ENCODE measurements at regions not wholly inside any gene's neighbourhood (a gene's known extent, or its start where the extent isn't known, plus 50 kb on each side); places are given as distances from the start of the nearest gene placed in this dataset.

DNA sequence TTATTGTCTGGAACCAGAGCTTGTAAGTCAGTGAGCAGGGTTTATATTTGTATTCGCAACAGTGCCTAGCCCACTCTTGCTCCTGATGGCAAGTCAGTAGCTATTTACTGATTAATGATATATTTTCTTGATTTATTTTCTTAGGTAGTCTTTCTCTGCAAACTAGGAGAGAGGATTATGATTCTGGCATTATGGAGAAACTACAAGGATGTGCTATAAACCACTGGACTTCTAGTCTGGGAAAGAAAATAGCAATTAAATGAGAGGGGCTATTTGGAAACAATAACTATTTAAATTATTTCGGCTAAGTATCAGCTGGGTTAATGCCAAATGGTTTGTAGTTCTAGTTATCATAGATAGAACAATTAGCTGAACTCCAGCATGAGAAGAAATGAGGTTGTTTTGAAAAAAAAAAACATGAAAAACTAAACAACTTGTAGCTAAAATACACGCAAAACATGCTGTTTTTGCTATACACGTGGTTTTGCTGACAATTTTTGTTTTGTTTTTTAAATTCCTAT is 304.9 kb upstream of the TCF21 start:
- DNase-seq (ENCODE audit: extremely low read depth in 1 of 4, low spot score in 3 of 4) (no peak), ATAC-seq (no peak), FAIRE-seq (no peak)
- POLR2A ChIA-PET = no interaction called here
- Histone ChIP-seq H3K4me1 (replicated peaks in 1 of 2; ENCODE audit: control insufficient read depth in 2 of 2, insufficient read depth in 2 of 2, low read length in 2 of 2) (no peaks in the 10 kb centered on the region), H4K20me1 (replicated peaks; ENCODE audit: control insufficient read depth, insufficient read depth, low read length) (no peaks in the 10 kb centered on the region), H2AFZ (ENCODE audit: low read depth, low read length) (no peak overlapping the region), H3K9ac (ENCODE audit: insufficient read depth in 1 of 2, low read depth in 2 of 2, low read length in 2 of 2) (no peak overlapping the region), H3K36me3 (ENCODE audit: control insufficient read depth, insufficient read depth, low read length) (no peaks in the 10 kb centered on the region), H3K9me1 (ENCODE audit: control insufficient read depth, insufficient read depth, low read length) (no peaks in the 10 kb centered on the region), H3K27me3 (ENCODE audit: control insufficient read depth in 2 of 2, insufficient read depth in 2 of 2, low read length in 2 of 2) (no peaks in the 10 kb centered on the region), H3K27ac (ENCODE audit: extremely low read depth, low read depth, low read length) (no peak overlapping the region), H3K79me2 (ENCODE audit: control insufficient read depth, insufficient read depth, low read length) (no peaks in the 10 kb centered on the region), H3K4me3 (no peak overlapping the region), H3K4me2 (ENCODE audit: insufficient read depth, low read length) (no peak overlapping the region), H3K9me3 (replicated peaks; ENCODE audit: control insufficient read depth, insufficient read depth, low read depth, low read length) (no peaks in the 10 kb centered on the region)
- no peak for TF ChIP-seq EZH2 (IDR thresholded peaks at IDR 0.05; ENCODE audit: borderline replicate concordance, low read depth, low read length)
- TF ChIP-seq ZNF197 (CRISPR knock-in tag; IDR thresholded peaks at IDR 0.05; ENCODE audit: low read depth) = no peak
- in situ Hi-C loops (cut with MboI) (no loop called here), intact Hi-C loops (cut with micrococcal nuclease) (no loop called here)
- WGBS (ENCODE audit: insufficient coverage, low coverage, missing lambda C conversion rate) = 6% methylated on average over 4 of the region's 4 CpGs
- BruUV-seq (replicated peaks) = no TSS peak
- CTCF ChIA-PET (ENCODE audit: low intra/inter-chr PET ratio) = no interaction called here

- TF ChIP-seq CXXC5 (CRISPR knock-in tag; IDR thresholded peaks at IDR 0.05) (no peak), EP300 (IDR thresholded peaks at IDR 0.05; ENCODE audit: low read length) (no peak)
- Histone ChIP-seq H3K4me3 (no peak overlapping the region), H3K79me2 (ENCODE audit: control insufficient read depth, insufficient read depth, low read length) (no peaks in the 10 kb centered on the region), H2AFZ (ENCODE audit: low read depth, low read length) (no peak overlapping the region), H3K9me1 (ENCODE audit: control insufficient read depth, insufficient read depth, low read length) (no peaks in the 10 kb centered on the region), H4K20me1 (replicated peaks; ENCODE audit: control insufficient read depth, insufficient read depth, low read length) (no peaks in the 10 kb centered on the region), H3K4me1 (replicated peaks in 1 of 2; ENCODE audit: control insufficient read depth in 2 of 2, insufficient read depth in 2 of 2, low read length in 2 of 2) (no peaks in the 10 kb centered on the region), H3K36me3 (ENCODE audit: control insufficient read depth, insufficient read depth, low read length) (no peaks in the 10 kb centered on the region), H3K9me3 (replicated peaks; ENCODE audit: control insufficient read depth, insufficient read depth, low read depth, low read length) (no peaks in the 10 kb centered on the region), H3K27ac (ENCODE audit: extremely low read depth, low read depth, low read length) (no peak overlapping the region), H3K4me2 (ENCODE audit: insufficient read depth, low read length) (no peak overlapping the region), H3K9ac (ENCODE audit: insufficient read depth in 1 of 2, low read depth in 2 of 2, low read length in 2 of 2) (no peak overlapping the region), H3K27me3 (ENCODE audit: control insufficient read depth in 2 of 2, insufficient read depth in 2 of 2, low read length in 2 of 2) (no peaks in the 10 kb centered on the region)
- ChIA-PET POLR2A (no interaction called here), CTCF (ENCODE audit: low intra/inter-chr PET ratio) (no interaction called here)
- DNase-seq (ENCODE audit: extremely low read depth in 1 of 4, low spot score in 3 of 4) (no peak), FAIRE-seq (no peak), ATAC-seq (no peak)
- intact Hi-C loops (cut with micrococcal nuclease) (no loop called here), in situ Hi-C loops (cut with MboI) (no loop called here)
- WGBS (ENCODE audit: insufficient coverage, low coverage, missing lambda C conversion rate) = 4% methylated on average over 2 of the region's 2 CpGs
- BruUV-seq (replicated peaks) = no TSS peak
These were observed 304.1 kb upstream of the TCF21 start for GRCh38 chr6:133584823-133585222.

Measured in K562 (cell line).